NCI-H1417 (cell line): ENCODE measurements at regions not wholly inside any gene's neighbourhood (a gene's known extent, or its start where the extent isn't known, plus 50 kb on each side); places are given as distances from the start of the nearest gene placed in this dataset.

ENCODE experiments used
- DNase-seq, 3 experiments: peaks; one replicate each; lab custom pipeline; 2025; lab: John Stamatoyannopoulos, UW

DNA sequence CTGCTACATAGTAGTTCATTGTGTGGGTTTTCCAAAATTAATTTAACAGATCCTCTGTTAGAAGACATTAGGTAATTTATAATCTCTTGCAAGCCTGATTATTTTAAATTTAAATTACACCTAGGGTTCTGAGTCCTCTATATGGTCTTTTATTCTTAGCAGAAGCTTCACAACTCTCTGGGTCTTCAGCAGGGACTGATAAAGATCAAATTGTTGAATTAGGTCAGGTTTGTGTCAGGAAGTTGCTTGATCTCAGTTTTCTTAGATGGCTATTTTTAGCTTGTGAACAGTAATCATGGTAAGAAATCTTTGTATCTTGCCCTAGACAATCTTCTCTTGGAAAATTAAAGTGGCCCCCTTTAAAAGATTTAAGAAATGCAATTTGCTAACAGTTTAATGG is 183.1 kb upstream of the HDAC9 start:
- DNase-seq = no peak

DNA sequence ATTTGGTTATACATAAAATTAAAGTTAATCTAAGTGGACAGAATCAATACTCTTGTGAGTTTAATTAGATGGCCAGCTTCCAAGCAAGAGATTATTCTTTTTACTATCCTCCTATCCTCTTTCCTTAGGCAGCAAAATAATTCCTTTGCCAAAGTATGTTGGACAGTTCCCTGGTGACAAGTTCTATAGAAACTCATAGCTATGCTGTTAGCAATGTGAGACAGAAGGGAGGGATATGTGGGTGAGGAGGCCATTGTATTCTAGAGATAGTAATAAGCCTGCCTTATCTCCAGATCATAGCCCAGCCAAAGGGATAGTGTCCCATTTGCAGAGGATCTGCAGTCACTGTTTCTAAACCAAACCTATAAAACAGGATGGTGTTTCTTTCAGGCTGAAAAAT is 181.6 kb upstream of the HDAC9 start:
- no peak for DNase-seq

DNA sequence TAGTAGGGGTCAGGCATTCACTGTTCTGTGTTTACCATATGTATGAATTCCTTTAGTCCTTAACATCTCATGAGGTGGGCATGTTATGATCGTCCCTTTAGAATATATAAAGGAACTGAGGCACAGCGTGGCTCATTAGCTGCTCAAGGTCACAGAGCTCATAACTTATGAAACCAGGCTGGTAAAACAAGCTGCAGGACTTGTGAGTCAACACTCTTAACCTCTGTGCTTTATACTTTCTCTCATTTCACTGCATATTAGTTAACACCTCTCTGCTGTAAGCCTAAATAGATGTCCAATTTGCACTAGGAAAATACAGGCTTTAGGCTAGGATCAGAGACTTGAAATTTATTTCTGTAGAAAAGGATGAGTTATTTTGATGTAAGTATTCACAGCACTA is 180.3 kb upstream of the HDAC9 start:
- DNase-seq = no peak

DNA sequence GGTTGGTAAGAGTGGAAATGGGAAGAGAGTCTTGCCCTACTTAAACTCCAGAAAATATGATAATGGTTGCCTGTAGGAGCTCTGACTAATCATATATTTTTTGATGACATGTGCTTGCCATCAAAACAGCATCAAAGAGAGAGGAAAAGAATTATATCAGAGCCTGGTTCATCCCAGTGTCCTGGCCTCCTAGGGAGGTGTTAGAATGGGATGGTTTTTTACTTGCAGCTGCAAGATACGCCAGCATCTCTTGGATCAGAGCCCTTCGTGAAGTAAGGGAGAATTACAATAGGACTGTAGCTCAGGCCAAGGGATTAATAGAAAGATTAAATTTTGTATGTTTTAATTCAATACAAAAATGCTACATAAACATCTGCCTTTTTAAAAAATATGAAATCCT is 177.6 kb upstream of the HDAC9 start:
- DNase-seq = no peak

DNA sequence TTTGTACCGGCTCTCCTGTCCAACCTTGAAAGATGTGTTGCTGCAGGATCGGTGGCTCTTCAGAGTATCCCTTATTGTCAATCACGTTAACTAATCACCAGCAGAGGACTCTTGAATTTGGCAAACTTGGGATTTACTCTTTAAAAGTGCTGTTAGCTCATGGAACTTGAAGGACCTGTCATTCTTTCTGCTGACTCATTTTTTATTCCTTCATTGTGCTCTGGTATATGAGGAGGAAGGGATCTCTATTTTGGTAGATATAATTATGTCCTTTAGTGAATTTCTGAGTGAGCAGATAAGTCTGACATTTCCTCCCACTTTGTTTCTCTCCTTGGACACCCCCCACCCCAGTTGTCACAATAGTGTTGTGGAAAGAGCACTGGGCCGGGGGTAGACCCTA is 175.1 kb upstream of the HDAC9 start:
- no peak for DNase-seq

DNA sequence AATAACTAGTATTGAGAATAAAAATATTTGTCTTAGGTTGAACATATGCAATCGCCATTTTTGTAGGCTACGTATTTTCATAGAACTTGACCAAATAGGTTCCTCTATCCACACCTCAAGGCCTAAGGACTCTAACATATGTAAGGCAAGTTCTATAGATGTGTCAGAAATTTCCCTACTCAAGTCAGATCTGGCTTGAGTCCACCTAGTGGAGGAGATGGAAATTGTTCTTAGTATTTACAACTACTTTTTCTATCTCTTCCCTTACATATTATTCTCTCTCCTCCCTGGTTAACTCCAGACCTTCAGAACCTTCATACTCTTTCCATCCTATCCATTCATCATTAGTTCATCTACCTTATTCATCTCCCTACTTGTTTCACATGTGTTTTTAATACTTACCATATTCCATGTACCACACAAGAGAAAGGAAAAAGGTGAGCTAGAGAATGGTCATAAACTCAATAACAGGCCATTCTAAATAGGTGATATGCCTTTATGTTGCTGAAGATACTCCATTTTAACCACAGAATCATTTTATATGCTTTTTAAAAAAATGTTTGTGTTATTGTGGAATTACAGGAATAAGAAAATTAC is 174.5 kb upstream of the HDAC9 start:
- peak; percentile 11 to 71 (median 43) for DNase-seq

DNA sequence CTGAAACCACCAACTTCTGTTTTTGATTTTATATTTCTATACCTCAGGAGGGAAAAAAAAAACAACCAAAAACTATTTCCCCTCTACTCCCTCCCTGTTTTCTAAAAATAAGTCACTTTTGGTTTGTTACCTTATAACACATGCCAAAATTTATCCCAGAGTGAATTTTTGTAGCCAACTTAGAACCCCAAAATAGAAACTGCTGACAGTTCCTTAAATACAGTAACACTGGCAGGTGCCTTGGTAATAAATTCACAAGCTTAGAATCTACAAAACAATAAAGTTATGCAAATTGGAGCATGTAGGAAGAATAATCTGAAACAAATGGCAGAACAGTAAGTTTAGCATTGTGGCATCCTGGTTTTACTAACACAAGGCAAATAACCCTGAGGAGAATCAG is 165.0 kb upstream of the HDAC9 start:
- DNase-seq = no peak

DNA sequence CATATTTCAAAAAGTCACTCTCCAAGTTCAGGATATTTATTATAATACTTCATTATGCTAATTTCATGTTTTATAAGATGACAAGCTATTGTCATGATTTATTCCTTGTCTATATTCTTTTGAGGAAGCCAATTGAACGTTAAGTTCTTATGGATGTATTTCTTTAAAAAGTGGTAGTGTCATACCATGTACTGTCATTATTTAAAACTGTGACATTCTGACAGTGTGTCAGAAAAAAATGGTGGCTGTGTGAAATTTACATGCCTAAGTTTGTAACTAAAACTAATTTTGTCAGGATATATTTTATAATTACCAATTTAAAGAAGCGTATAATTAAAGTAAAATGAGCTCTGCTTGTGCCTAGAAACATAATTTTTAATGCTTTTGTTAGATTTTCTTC is 158.9 kb upstream of the HDAC9 start:
- DNase-seq = no peak

DNA sequence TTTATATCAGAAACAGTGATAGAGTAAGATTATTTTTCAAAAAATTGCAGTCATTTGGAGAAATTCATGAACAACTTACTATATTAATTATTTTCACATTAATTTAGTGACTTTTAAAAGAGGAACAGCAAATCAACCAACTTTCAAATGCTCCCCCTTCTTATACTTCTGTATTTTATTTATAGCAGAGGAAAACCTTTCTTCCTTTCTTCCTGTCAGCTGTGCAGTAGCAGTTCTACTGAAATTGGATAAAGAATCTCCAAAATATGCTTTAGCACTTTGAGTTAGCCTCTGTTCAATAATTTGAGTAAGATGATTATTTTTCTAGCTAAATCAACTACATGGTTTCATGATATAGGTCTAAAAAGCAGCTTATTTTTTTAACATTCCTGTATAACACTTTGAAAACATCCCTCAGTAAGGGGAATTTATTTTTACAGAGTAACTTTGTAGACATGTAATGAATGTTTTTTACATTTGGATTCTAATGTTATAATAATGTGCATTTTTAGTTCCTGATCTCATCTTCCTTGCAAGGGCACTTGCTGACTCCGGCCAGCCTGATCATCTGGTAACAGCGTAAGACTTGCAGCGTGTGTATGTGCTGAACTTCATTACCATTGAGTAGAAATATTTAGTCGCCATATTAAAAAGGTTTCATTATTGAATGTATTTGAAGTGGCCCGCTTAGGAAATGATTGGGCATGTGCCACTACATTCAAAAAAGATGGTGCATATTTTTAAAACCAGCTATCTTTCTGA is 158.3 kb upstream of the HDAC9 start:
- no peak for DNase-seq

DNA sequence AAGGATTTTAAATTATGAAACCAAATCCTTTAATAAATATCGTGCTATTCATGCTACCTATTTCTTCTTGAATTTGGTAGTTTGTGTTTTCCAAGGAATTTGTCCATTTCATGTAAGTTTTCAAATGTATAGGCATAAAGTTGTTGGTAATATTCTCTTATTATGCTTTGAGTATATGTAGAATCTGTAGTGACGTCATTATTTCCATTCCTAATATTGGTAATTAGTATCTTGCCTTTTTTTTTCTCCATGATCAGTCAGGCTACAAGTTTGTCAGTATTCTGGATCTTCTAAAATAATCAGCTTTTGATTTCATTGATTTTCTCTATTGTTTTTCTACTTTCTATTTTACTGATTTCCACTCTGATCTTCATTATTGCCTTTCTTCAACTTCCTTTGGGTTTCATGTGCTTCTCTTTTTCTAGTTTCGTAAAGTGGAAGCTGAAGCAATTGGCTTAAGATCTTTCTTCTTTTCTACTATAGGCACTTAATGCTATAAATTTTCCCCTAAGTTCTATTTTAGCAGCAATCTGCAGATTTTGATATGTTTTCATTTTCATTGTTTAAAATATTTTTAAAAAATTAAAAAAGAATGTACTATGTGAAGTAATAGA is 156.5 kb upstream of the HDAC9 start:
- DNase-seq = no peak

DNA sequence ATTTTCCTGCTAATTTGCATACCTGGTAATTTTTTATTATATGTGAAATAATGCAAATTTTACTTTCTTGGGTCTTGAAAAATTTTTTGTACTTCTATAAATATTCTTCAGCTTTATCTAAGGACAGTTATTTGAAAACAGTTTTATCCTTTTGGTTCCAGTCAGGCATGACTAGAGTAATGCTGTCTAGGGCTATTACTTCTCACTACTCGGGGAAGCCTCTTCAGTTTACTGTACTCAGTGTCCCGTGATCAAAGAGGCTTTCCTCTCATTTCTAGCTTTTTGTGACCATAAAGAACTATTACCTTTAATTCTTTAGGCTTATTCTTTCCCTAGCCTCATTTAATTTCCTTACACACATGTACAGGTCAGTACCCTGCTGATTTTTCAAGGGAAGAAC is 153.8 kb upstream of the HDAC9 start:
- peak in 1 of 3 experiments; percentile 9 for DNase-seq

DNA sequence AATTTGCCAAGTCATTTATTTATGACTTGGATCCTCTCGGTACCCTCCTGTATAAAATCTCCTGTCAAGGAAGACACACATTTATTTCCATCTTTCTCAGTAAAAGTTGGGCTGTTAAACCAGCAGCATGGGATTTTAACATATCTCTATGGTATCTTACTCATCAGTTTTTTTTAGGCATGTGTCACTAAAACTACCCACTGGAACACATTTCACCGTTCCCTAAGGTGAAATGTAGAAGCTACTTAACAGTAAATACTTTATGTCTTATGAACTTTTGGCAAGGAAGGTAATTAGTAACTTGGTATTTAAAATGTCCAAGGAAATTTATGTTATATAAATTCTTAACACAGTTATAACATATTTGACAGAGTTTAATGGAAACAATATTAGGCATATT is 152.5 kb upstream of the HDAC9 start:
- DNase-seq = no peak

DNA sequence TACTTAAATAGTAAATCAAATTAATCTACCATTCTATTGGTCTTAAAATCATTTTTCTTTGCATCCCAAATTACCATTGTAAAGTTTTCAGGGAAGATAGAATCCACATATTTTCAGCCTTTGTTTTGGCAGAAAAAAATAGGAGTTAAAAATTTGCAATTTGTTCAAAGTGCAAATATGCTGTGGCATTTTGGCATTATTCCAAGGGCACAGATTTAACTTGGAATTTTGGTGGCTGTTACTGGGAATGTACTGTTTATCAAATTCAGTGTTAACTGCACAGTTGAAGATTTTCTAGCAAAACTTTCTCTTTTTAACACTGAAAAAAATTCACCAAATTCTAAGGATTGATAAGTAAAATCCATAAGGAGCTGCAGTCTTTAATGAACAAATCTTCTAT is 151.0 kb upstream of the HDAC9 start:
- peak in 1 of 3 experiments; percentile 45 for DNase-seq

DNA sequence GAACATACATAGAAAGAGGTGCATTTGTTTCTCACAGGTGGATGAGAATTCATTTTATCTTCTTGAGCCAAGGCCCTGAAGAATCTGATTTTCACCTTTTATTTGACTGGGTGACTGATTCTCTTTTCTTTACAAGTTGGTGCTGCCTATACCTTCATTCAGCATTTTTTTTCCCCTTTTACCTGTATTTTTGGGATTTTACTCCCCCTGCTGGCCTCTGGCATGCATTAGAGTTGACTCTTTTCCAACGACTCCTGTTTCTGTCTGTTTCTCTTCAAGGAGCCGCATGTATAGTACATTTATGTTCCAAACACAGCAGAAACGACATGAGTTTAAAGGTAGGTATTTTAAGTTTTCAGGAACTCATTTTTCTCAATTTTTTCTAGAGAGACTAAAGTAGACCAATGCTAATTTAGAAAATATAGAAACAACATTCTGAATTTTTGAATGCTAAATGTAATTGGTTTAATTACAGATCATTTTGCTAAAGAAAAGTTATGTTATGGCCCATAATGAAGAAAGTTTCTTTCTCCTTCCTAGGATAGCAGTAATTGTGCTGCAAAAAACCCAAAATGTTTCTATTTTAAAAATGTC is 149.8 kb upstream of the HDAC9 start:
- peak; percentile 50 to 86 (median 63) for DNase-seq

DNA sequence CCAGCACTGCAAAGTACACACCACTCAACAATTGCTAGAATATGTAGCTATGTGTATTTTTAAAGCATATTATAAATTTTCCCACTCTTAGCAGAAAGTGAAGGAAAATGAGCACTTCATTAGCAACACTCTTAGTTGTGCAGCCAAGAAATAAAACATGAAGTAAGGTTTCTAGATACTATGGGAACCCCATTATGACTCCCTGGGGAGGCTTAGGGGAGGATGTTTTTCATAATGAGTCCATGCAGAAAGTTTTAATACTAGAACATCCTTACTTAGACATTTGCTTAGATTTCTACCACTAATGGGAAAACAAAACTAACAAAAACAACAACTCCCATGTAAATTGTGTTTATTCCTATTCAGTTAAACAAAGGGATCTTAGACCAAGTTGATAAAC is 148.4 kb upstream of the HDAC9 start:
- no peak for DNase-seq

DNA sequence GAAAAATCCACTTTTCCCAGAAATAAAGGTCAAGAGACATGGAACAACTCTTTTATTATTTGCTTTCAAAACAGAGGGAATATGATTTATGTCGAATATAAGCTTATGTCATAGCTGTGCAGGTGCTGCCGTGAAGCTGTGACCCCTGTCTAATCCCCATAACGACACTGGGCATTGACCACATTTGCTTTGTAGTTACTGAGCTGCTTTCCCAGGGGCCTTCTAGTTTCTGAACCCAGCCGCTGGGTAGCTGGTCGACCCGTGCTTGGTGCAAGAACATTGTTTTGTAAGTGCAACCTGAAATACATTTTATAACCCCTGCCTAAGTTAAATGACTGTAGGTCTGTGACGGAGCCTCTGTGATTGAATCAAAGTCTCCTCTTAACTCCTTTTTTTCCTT is 144.9 kb upstream of the HDAC9 start:
- DNase-seq = no peak

DNA sequence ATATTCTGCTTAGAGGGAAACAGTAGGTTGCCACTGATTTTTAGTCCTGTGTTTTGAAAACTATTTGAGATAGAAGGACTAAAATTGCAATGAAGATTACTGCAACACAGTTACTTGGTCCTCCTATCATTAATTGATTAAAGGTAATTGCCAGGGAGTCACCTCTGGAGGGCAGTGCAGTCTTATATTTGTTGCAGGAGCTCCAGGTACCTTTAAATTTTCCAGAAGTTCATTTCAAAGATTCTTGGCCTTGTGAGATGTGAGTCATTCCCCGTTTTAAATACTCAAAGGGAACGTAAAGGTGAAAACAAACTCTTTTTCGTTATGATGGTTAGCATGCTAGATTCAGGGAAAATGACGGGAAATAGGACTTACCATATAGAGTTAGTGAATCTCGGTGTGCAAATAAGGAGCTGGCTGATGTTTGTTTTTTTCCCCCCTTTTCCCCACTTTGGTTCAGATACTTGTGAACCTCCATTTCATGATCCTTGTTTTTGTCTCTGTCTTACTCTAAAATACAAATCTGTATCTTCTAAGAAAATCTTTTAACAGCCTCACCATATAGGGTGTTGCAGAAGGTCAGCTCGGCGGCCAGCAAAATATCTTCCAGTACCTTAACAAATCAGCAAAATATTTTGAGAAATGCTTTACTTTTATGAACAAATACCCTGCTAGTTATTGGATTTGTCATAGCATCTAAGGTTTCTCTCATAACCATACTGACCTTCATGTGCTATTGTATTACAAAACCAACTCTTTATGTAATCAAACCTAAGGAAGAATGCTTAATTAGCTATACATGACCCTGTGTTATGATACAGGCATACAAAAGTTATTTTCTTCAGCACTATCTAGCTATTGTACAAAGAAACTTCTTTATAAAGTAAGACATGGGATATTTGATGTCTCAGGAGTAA is 143.0 kb upstream of the HDAC9 start:
- DNase-seq = peak; percentile 48 to 79 (median 51)

DNA sequence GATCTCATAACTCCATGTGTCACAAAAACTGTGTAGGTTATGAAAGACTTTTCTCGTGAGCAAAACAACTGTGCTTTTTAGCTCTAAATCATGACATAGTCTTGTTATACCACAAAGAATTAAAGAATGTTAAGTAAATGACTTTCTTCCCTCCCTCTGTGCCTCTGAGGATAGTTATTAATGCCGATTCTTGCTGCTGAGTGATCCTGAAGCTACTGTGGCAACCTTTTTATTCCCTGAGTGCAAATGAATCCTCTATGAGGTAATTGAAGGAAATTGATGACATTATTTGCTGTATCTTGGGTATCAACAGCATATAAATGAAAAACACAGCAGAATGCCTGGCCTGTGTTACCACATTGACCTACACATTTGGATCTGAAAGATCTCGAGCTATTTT is 142.2 kb upstream of the HDAC9 start:
- peak in 1 of 3 experiments; percentile 25 for DNase-seq

DNA sequence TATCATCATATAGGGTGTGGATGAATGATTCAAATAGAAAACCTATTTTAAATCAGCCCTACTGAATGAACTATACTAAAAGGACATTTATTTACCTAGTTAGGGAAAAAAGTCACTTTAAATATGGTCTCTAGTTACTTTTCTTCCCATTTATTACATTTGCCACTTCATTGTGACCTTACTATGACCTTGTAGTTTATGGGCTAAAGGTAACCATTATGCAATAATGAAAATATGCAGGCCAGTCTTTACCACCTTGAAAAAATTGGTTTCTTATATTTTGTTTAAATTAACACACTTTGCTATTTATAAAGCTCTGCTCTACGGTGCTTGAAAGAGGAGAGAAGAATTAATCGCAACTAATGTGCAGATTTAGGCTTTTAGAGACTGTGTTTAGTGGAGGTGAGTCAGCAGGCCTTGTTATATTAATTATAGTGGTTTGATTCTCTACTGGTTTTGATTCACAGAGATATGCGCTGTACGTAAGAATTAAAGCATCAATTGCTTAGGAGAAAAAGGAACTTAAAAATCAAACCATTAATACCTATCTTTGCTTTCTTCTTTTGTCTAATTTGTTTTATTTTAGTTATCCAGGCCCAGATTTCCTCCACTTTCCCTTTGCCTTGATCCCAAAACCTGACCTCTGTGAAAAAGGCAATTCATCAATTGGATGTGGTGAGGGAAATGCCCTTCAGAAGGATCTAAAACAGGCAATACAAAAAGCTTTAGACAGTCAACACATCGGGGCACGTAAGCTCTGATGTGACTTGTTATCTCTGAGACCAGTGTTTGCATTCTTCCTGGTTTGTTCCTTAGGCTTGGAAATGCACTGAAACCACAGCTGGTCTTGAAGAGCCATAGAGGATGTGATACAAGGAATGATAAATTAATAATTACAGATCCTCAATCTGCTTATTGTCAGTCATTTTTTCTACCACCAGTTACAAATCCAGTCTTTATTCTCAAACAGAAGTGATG is 141.2 kb upstream of the HDAC9 start:
- peak in 2 of 3 experiments; percentile 11 to 44 for DNase-seq

DNA sequence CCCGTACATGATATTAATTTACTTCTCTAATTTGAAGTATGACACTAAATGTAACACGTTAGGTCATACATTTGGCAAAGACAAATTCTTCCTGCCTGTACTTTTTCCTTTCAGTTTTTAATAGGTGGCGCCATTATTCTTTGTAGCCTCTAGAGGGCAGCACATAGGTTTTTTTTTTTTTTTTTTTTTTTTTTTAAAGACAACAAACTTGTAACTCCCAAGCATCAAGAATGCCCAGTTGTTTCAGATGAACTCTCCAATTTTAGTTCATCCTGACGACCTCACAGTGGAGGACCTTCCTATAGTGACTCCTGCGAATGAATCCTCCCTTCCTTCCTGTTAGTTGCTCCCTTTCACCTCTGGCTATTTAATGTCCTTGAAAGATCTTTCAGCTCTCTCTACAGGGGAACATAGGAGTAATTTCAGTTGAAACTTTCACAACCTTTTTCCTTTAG is 139.3 kb upstream of the HDAC9 start:
- DNase-seq = peak in 2 of 3 experiments; percentile 16 to 72

DNA sequence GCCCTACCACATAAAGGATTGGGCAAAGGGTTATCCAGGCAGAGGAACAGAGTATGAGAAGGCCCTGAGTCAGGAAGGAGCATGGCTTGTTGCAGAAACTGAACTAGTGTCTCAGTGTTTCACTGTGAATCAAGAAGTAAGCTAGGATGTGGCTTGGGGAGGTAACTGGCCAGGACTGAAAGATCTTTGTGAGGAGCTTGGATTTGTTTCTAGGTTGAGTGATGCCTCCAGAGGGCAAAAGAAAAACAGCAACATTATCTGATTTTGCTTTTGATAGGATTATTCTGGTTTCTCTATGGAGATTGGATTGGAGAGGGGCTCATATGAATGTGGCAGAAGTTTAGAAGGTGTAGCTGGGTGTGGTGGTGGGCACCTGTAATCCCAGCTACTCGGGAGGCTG is 137.9 kb upstream of the HDAC9 start:
- peak in 1 of 3 experiments; percentile 17 for DNase-seq
